K562 (cell line): ENCODE measurements at regions not wholly inside any gene's neighbourhood (a gene's known extent, or its start where the extent isn't known, plus 50 kb on each side); places are given as distances from the start of the nearest gene placed in this dataset.

Experiments used
- AFF4 ChIP-seq: sonication (generic); formaldehyde crosslinking; IDR thresholded peaks from 2 replicates; pipeline ENCODE4 v1.8.0; 2023; ENCODE audit warnings: mild to moderate bottlenecking, missing genetic modification reagents
- ATF3 ChIP-seq, 2 experiments: fragments of 450-650 bp in 1 of 2; sonication (generic) in 1 of 2; formaldehyde crosslinking in 1 of 2; IDR thresholded peaks in 1 of 2; conservative IDR thresholded peaks in 1 of 2; 2 replicates each; pipeline versions ENCODE4 v1.6.1 to v1.8.1; 2016 to 2023; ENCODE audit warnings: mild to moderate bottlenecking in 2 of 2, moderate library complexity in 2 of 2, inconsistent platforms in 1 of 2, missing genetic modification reagents in 1 of 2
- HNRNPLL ChIP-seq: fragments of 200-400 bp; formaldehyde crosslinking; IDR thresholded peaks from 2 replicates; pipeline ENCODE4 v1.6.1; 2017; ENCODE audit warnings: low read length, low read depth, mild to moderate bottlenecking; ENCODE audit not compliant: poor library complexity, severe bottlenecking
- LEF1 ChIP-seq: fragments of 450-650 bp; IDR thresholded peaks from 2 replicates; pipeline ENCODE4 v1.6.1; 2016; ENCODE audit warnings: mild to moderate bottlenecking
- PML ChIP-seq: IDR thresholded peaks from 2 replicates; pipeline ENCODE4 v1.6.1; 2012; ENCODE audit warnings: low read length, inconsistent platforms
- RFX1 ChIP-seq: fragments of 450-650 bp; IDR thresholded peaks from 2 replicates; pipeline ENCODE4 v1.6.1; 2016; ENCODE audit warnings: mild to moderate bottlenecking, moderate library complexity
- ZBTB40 ChIP-seq, 2 experiments: fragments of 450-650 bp in 1 of 2; sonication (generic) in 1 of 2; formaldehyde crosslinking in 1 of 2; IDR thresholded peaks; 2 replicates each; pipeline versions ENCODE4 v1.7.1 to v1.9.0; 2016 to 2022; ENCODE audit warnings: inconsistent platforms in 1 of 2, mild to moderate bottlenecking in 1 of 2, missing genetic modification reagents in 1 of 2

- TF ChIP-seq ZBTB40 (IDR thresholded peaks at IDR 0.05) (no peak), ZBTB40 (CRISPR knock-in tag; IDR thresholded peaks at IDR 0.05) (no peak), RFX1 (peak; percentile 81), PML (no peak), LEF1 (no peak), AFF4 (CRISPR knock-in tag) (no peak), HNRNPLL (no peak), ATF3 (IDR thresholded peaks at IDR 0.05) (no peak), ATF3 (CRISPR knock-in tag; conservative IDR thresholded peaks at IDR 0.05) (no peak)
Measured at GRCh38 chr19:29292153-29292552, 79.2 kb upstream of the UQCRFS1 start (continued).
